HFFc6 (cell line): ENCODE measurements at regions not wholly inside any gene's neighbourhood (a gene's known extent, or its start where the extent isn't known, plus 50 kb on each side); places are given as distances from the start of the nearest gene placed in this dataset.

ENCODE experiments used
- DNase-seq: peaks from one replicate; pipeline ENCODE4 v3.0.0-alpha.2; 2018
- H3K27ac Mint-ChIP-seq: 2 replicates; pipeline ENCODE4 v1.8.0; 2020; ENCODE audit warnings: mild to moderate bottlenecking, mixed read lengths
- H3K27me3 Mint-ChIP-seq: 2 replicates; pipeline ENCODE4 v1.8.0; 2021; ENCODE audit warnings: mild to moderate bottlenecking, moderate library complexity, mixed read lengths; ENCODE audit not compliant: insufficient read depth
- H3K36me3 Mint-ChIP-seq: 2 replicates; pipeline ENCODE4 v1.8.0; 2021; ENCODE audit warnings: low read depth, mixed read lengths
- H3K4me1 Mint-ChIP-seq: 2 replicates; pipeline ENCODE4 v1.8.0; 2020; ENCODE audit warnings: low read depth, mixed read lengths
- H3K4me3 Mint-ChIP-seq: 2 replicates; pipeline ENCODE4 v1.8.0; 2020; ENCODE audit warnings: mild to moderate bottlenecking, moderate library complexity, mixed read lengths
- H3K9me3 Mint-ChIP-seq: 2 replicates; pipeline ENCODE4 v1.8.0; 2020; ENCODE audit warnings: mild to moderate bottlenecking, mixed read lengths
- CTCF ChIP-seq: fragments of 200-600 bp; sonication (generic); IDR thresholded peaks from 2 replicates; pipeline ENCODE4 v1.5.0; 2021; ENCODE audit warnings: antibody characterized with exemption, mild to moderate bottlenecking

GRCh38 chr10:107440741-107441140 lies 276.2 kb upstream of the SORCS1 start:
- Mint-ChIP-seq H3K27me3 (no peaks in the 10 kb centered on the region), H3K9me3 (peaks cover 33% of the 10 kb centered on the region), H3K27ac (no peak overlapping the region), H3K36me3 (no peaks in the 10 kb centered on the region; the same call in 1 of the 2 replicates), H3K4me1 (no peaks in the 10 kb centered on the region), H3K4me3 (no peak overlapping the region)
- TF ChIP-seq CTCF = no peak
- DNase-seq = no peak

- Mint-ChIP-seq H3K4me1 (no peaks in the 10 kb centered on the region), H3K36me3 (no peaks in the 10 kb centered on the region; the same call in 1 of the 2 replicates), H3K9me3 (peaks cover 22% of the 10 kb centered on the region), H3K4me3 (no peak overlapping the region), H3K27me3 (no peaks in the 10 kb centered on the region), H3K27ac (no peak overlapping the region)
- no peak for TF ChIP-seq CTCF
- DNase-seq = no peak
These were observed 273.4 kb upstream of the SORCS1 start for GRCh38 chr10:107437921-107438320.

GRCh38 chr10:107436568-107436967 lies 272.1 kb upstream of the SORCS1 start:
- H3K9me3 Mint-ChIP-seq = peaks cover 28% of the 10 kb centered on the region
- TF ChIP-seq CTCF = no peak
- no peaks in the 10 kb centered on the region for H3K27me3 Mint-ChIP-seq
- no peak overlapping the region for H3K27ac Mint-ChIP-seq
- no peaks in the 10 kb centered on the region; the same call in 1 of the 2 replicates for H3K36me3 Mint-ChIP-seq
- no peak for DNase-seq
- no peak overlapping the region for H3K4me3 Mint-ChIP-seq
- H3K4me1 Mint-ChIP-seq = no peaks in the 10 kb centered on the region

GRCh38 chr10:107434854-107435253 lies 270.3 kb upstream of the SORCS1 start:
- Mint-ChIP-seq H3K36me3 (no peaks in the 10 kb centered on the region; the same call in 1 of the 2 replicates), H3K9me3 (peaks cover 26% of the 10 kb centered on the region), H3K27me3 (no peaks in the 10 kb centered on the region), H3K27ac (no peak overlapping the region), H3K4me3 (no peak overlapping the region), H3K4me1 (no peaks in the 10 kb centered on the region)
- no peak for DNase-seq
- TF ChIP-seq CTCF = no peak

GRCh38 chr10:107434201-107434600 lies 269.7 kb upstream of the SORCS1 start:
- no peak for TF ChIP-seq CTCF
- Mint-ChIP-seq H3K4me3 (no peak overlapping the region), H3K4me1 (no peaks in the 10 kb centered on the region), H3K9me3 (peaks cover 33% of the 10 kb centered on the region), H3K36me3 (no peaks in the 10 kb centered on the region; the same call in 1 of the 2 replicates), H3K27ac (no peak overlapping the region), H3K27me3 (no peaks in the 10 kb centered on the region)
- DNase-seq = no peak

GRCh38 chr10:107433605-107434004 lies 269.1 kb upstream of the SORCS1 start:
- Mint-ChIP-seq H3K4me3 (no peak overlapping the region), H3K9me3 (peaks cover 39% of the 10 kb centered on the region), H3K27ac (no peak overlapping the region), H3K27me3 (no peaks in the 10 kb centered on the region), H3K36me3 (no peaks in the 10 kb centered on the region; the same call in 1 of the 2 replicates), H3K4me1 (no peaks in the 10 kb centered on the region)
- TF ChIP-seq CTCF = no peak
- DNase-seq = no peak
